NCI-H2107 treated with DMSO at 0.1 percent for 48 hours (cell line): ENCODE measurements at regions not wholly inside any gene's neighbourhood (a gene's known extent, or its start where the extent isn't known, plus 50 kb on each side); places are given as distances from the start of the nearest gene placed in this dataset.

ENCODE experiments used
- DNase-seq: peaks from one replicate; lab custom pipeline; 2025; ENCODE audit not compliant: unreplicated experiment; lab: John Stamatoyannopoulos, UW

- DNase-seq = no peak
Observed at GRCh38 chr1:94599095-94599813, 57.7 kb upstream of the F3 start.

DNA sequence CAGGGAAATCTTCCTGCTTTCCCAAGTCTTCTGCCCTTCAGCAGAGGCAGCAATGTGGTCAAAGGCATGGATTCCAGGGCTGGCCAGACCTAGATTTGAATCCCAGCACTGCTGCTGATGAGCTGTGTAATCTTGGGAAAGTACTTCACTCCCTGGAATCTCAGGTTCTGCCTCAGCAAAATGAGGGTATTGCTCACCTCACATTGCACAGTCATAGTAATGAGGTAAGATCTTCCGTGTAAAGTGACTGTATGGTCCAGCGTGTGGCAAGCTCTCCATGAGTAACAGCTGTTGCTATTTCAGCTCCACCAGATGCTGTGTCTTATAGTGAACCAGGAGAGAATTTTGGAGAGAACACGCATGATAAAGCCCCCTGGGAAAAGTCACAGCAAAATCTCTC lies 56.1 kb upstream of the F3 start:
- no peak for DNase-seq

GRCh38 chr1:94596260-94596659 lies 54.7 kb upstream of the F3 start:
- DNase-seq = no peak

GRCh38 chr1:94595658-94596057 lies 54.1 kb upstream of the F3 start:
- DNase-seq = no peak

DNA sequence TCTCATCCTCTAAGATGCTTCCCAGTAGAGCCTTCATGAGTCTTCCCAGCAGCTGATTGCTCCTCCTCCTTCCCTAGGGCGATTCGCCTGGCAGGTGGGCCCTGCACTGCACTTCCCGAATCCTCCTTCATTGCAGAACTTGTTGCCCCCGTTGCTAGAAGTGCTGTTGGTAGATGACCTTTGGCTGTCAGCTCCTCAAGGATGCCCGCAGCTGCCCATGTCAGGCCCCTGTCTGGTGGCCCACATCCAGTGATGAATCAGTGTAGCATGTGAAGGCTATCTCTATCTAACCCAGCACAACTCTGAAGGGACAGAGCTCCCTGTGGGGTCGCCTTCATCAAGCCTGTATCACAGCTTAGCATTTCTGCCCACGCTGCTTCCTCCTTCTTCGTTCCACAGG lies 52.1 kb upstream of the F3 start:
- no peak for DNase-seq

GRCh38 chr1:94592571-94592920 lies 51.0 kb upstream of the F3 start:
- no peak for DNase-seq

- no peak for DNase-seq
Observed at GRCh38 chr1:94591823-94592570, 50.4 kb upstream of the F3 start.
